Prostate gland (tissue), 2 donors: ENCODE measurements at regions not wholly inside any gene's neighbourhood (a gene's known extent, or its start where the extent isn't known, plus 50 kb on each side); places are given as distances from the start of the nearest gene placed in this dataset.

Experiments
- POLR2A ChIP-seq: fragments of 450-650 bp; IDR thresholded peaks from one replicate; pipeline ENCODE4 v1.6.1; 2016; ENCODE audit warnings: antibody characterized with exemption, mild to moderate bottlenecking
- POLR2AphosphoS5 ChIP-seq: sonication (generic); formaldehyde crosslinking; IDR thresholded peaks from one replicate; pipeline ENCODE4 v1.6.1; 2017; ENCODE audit warnings: antibody characterized with exemption
- TF ChIP-seq, protein P1 (sequence below), 4 experiments: fragments of 200-600 bp in 2 of 4; fragments of 450-650 bp in 2 of 4; sonication (generic) in 2 of 4; IDR thresholded peaks; 1 replicate in 3 of 4; 2 replicates in 1 of 4; pipeline ENCODE4 v1.5.1; 2016 to 2019; ENCODE audit warnings: antibody characterized with exemption in 4 of 4, mild to moderate bottlenecking in 2 of 4, moderate library complexity in 2 of 4

DNA sequence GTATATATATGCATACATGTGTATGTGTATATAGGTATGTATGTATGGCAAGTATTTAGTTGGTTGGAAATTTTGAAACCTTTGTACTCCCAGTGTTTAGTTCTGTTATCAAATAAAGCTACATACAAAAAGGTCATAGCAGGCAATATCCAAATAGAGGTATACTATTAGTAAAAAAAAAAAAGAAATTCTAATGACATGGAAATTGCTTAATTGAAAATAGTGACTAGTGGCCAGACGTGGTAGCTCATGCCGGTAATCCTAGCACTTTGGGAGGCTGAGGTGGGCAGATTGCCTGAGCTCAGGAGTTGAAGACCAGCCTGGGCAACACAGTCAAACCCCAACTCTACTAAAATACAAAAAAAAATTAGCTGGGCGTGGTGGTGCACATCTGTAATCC lies 351.6 kb upstream of the NR5A2 start:
- TF ChIP-seq, protein P1, sequence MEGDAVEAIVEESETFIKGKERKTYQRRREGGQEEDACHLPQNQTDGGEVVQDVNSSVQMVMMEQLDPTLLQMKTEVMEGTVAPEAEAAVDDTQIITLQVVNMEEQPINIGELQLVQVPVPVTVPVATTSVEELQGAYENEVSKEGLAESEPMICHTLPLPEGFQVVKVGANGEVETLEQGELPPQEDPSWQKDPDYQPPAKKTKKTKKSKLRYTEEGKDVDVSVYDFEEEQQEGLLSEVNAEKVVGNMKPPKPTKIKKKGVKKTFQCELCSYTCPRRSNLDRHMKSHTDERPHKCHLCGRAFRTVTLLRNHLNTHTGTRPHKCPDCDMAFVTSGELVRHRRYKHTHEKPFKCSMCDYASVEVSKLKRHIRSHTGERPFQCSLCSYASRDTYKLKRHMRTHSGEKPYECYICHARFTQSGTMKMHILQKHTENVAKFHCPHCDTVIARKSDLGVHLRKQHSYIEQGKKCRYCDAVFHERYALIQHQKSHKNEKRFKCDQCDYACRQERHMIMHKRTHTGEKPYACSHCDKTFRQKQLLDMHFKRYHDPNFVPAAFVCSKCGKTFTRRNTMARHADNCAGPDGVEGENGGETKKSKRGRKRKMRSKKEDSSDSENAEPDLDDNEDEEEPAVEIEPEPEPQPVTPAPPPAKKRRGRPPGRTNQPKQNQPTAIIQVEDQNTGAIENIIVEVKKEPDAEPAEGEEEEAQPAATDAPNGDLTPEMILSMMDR (IDR thresholded peaks at IDR 0.05): no peak
- no peak for TF ChIP-seq POLR2AphosphoS5
- no peak for TF ChIP-seq POLR2A
